Upper lobe of left lung (tissue), 4 donors: ENCODE measurements at regions not wholly inside any gene's neighbourhood (a gene's known extent, or its start where the extent isn't known, plus 50 kb on each side); places are given as distances from the start of the nearest gene placed in this dataset.

Experiments used
- EP300 ChIP-seq, 4 donors: sonication (generic); formaldehyde crosslinking; IDR thresholded peaks; one replicate each; pipeline ENCODE4 v1.5.1; 2017; ENCODE audit warnings: antibody characterized with exemption in 4 of 4, control low read depth in 2 of 4
- POLR2A ChIP-seq, 4 donors: fragments of 450-650 bp; IDR thresholded peaks; one replicate each; pipeline ENCODE4 v1.5.1; 2016 to 2017; ENCODE audit warnings: antibody characterized with exemption in 4 of 4, mild to moderate bottlenecking in 2 of 4
- POLR2AphosphoS5 ChIP-seq, 2 donors: sonication (generic); formaldehyde crosslinking; IDR thresholded peaks; one replicate each; pipeline ENCODE4 v1.5.1; 2017; ENCODE audit warnings: antibody characterized with exemption in 2 of 2
- TF ChIP-seq, protein P1 (sequence below), 6 experiments: fragments of 450-650 bp in 4 of 6; fragments of 200-600 bp in 2 of 6; sonication (generic) in 2 of 6; IDR thresholded peaks; one replicate each; pipeline ENCODE4 v1.5.1; 2016 to 2019; ENCODE audit warnings: antibody characterized with exemption in 6 of 6

- TF ChIP-seq, protein P1, sequence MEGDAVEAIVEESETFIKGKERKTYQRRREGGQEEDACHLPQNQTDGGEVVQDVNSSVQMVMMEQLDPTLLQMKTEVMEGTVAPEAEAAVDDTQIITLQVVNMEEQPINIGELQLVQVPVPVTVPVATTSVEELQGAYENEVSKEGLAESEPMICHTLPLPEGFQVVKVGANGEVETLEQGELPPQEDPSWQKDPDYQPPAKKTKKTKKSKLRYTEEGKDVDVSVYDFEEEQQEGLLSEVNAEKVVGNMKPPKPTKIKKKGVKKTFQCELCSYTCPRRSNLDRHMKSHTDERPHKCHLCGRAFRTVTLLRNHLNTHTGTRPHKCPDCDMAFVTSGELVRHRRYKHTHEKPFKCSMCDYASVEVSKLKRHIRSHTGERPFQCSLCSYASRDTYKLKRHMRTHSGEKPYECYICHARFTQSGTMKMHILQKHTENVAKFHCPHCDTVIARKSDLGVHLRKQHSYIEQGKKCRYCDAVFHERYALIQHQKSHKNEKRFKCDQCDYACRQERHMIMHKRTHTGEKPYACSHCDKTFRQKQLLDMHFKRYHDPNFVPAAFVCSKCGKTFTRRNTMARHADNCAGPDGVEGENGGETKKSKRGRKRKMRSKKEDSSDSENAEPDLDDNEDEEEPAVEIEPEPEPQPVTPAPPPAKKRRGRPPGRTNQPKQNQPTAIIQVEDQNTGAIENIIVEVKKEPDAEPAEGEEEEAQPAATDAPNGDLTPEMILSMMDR (IDR thresholded peaks at IDR 0.05), result no peak
- no peak for TF ChIP-seq POLR2A (IDR thresholded peaks at IDR 0.05)
- TF ChIP-seq EP300 (IDR thresholded peaks at IDR 0.05), result no peak
- TF ChIP-seq POLR2AphosphoS5 (IDR thresholded peaks at IDR 0.05), result no peak
Measured at GRCh38 chr5:131079232-131079631, 85.8 kb downstream of the HINT1 start.
